Thyroid gland (tissue), 4 donors: ENCODE measurements at regions not wholly inside any gene's neighbourhood (a gene's known extent, or its start where the extent isn't known, plus 50 kb on each side); places are given as distances from the start of the nearest gene placed in this dataset.
"Not testable (repeated sequence)": the region's sequence is repeated elsewhere in the genome, so short reads cannot be mapped to it uniquely, and the experiment has no call there.

ENCODE experiments used
- DNase-seq, 2 donors: peaks; one replicate each; pipeline ENCODE4 v3.0.0-alpha.2; 2019
- H3K27ac ChIP-seq, 3 donors: fragments of 200-600 bp; sonication (generic); 1 replicate in 2 of 3; 2 replicates in 1 of 3; pipeline ENCODE4 v1.5.1; 2016 to 2019; ENCODE audit warnings: mild to moderate bottlenecking in 1 of 3, moderate library complexity in 1 of 3
- H3K27me3 ChIP-seq: fragments of 200-600 bp; sonication (generic); one replicate; pipeline ENCODE4 v1.5.1; 2019
- H3K36me3 ChIP-seq, 2 donors: fragments of 200-600 bp; sonication (generic); one replicate each; pipeline ENCODE4 v1.5.1; 2016 to 2019
- H3K4me1 ChIP-seq, 2 donors: fragments of 200-600 bp; sonication (generic); one replicate each; pipeline ENCODE4 v1.5.1; 2017 to 2019
- H3K4me3 ChIP-seq, 3 donors: fragments of 200-600 bp; sonication (generic); replicated peaks in 1 of 3; 1 replicate in 2 of 3; 2 replicates in 1 of 3; pipeline ENCODE4 v1.5.1; 2016; ENCODE audit warnings: mild to moderate bottlenecking in 1 of 3
- H3K9me3 ChIP-seq: fragments of 200-600 bp; sonication (generic); one replicate; pipeline ENCODE4 v1.5.1; 2017
- CTCF ChIP-seq, 6 experiments: fragments of 200-600 bp in 3 of 6; fragments of 450-650 bp in 3 of 6; sonication (generic) in 3 of 6; IDR thresholded peaks; one replicate each; pipeline ENCODE4 v1.5.1; 2016 to 2019; ENCODE audit warnings: antibody characterized with exemption in 6 of 6, mild to moderate bottlenecking in 2 of 6, inconsistent platforms in 1 of 6, moderate library complexity in 1 of 6
- POLR2A ChIP-seq, 2 donors: fragments of 450-650 bp; IDR thresholded peaks; one replicate each; pipeline ENCODE4 v1.6.1; 2017; ENCODE audit warnings: antibody characterized with exemption in 2 of 2, mild to moderate bottlenecking in 2 of 2, moderate library complexity in 1 of 2
- WGBS, 2 donors: methylation state at CpG; one replicate each; pipeline ENCODE4 v1.1.5; 2017; 5-methylcytosine and 5-hydroxymethylcytosine counted together
- intact Hi-C: fragments of 100-400 bp; cut with DNase I; formaldehyde crosslinking; loops from one replicate; pipeline ENCODE4 v1.15.1; 2023

GRCh38 chr2:230619491-230619890 lies 93.2 kb upstream of the CAB39 start:
- intact Hi-C loops: loop anchor here (10.0 kb wide), 1 partner anchor 465 kb away; no protein-coding TSS in a partner anchor
- DNase-seq: no peak
- Histone ChIP-seq H3K36me3 (no peaks in the 10 kb centered on the region), H3K4me1 (no peaks in the 10 kb centered on the region), H3K27ac (no peak overlapping the region), H3K9me3 (no peaks in the 10 kb centered on the region), H3K4me3 (no peak overlapping the region), H3K27me3 (no peaks in the 10 kb centered on the region)
- WGBS, 2 donors: 62 to 65% methylated on average over 6 to 8 of the region's 8 CpGs
- no peak for TF ChIP-seq CTCF (IDR thresholded peaks at IDR 0.05)
- no peak for TF ChIP-seq POLR2A (IDR thresholded peaks at IDR 0.05)

- 74 to 87% methylated on average over 4 of the region's 4 CpGs for WGBS, 2 donors
These were observed 87.4 kb upstream of the CAB39 start for GRCh38 chr2:230625220-230625619.

GRCh38 chr2:230627091-230627490 lies 85.6 kb upstream of the CAB39 start:
- DNase-seq, H3K36me3 ChIP-seq, H3K9me3 ChIP-seq, intact Hi-C loops, H3K27ac ChIP-seq, H3K4me3 ChIP-seq, H3K4me1 ChIP-seq, H3K27me3 ChIP-seq: not testable (repeated sequence)
- WGBS, 2 donors: 94 to 98% methylated on average over 4 of the region's 4 CpGs

More at GRCh38 chr2:230625220-230625619, 87.4 kb upstream of the CAB39 start:
- intact Hi-C loops, H3K27ac ChIP-seq, DNase-seq, H3K27me3 ChIP-seq, H3K36me3 ChIP-seq, H3K4me1 ChIP-seq, H3K4me3 ChIP-seq, H3K9me3 ChIP-seq: not testable (repeated sequence)

GRCh38 chr2:230627806-230628724 lies 84.6 kb upstream of the CAB39 start:
- Histone ChIP-seq H3K27me3 (no peaks in the 10 kb centered on the region), H3K4me1 (peaks cover 0 to 8% of the 10 kb centered on the region in 2 donors), H3K27ac (no peak overlapping the region), H3K4me3 (no peak overlapping the region), H3K9me3 (no peaks in the 10 kb centered on the region), H3K36me3 (no peaks in the 10 kb centered on the region)
- intact Hi-C loops: no loop called here
- DNase-seq: peak; percentile 13 to 21
- 35 to 40% methylated on average over 16 of the region's 16 CpGs for WGBS, 2 donors
- TF ChIP-seq CTCF (IDR thresholded peaks at IDR 0.05): no peak
- no peak for TF ChIP-seq POLR2A (IDR thresholded peaks at IDR 0.05)

GRCh38 chr2:230631470-230631869 lies 81.2 kb upstream of the CAB39 start:
- TF ChIP-seq POLR2A (IDR thresholded peaks at IDR 0.05) (no peak), CTCF (IDR thresholded peaks at IDR 0.05) (no peak)
- H3K4me1 ChIP-seq: peaks cover 0 to 8% of the 10 kb centered on the region in 2 donors
- WGBS, 2 donors: 95% methylated on average over 4 of the region's 4 CpGs
- H3K4me3 ChIP-seq: no peak overlapping the region
- DNase-seq: no peak
- no peaks in the 10 kb centered on the region for H3K27me3 ChIP-seq
- H3K27ac ChIP-seq: no peak overlapping the region
- H3K36me3 ChIP-seq: no peaks in the 10 kb centered on the region
- no peaks in the 10 kb centered on the region for H3K9me3 ChIP-seq
- intact Hi-C loops: no loop called here

- no peak overlapping the region for H3K4me3 ChIP-seq
- no peaks in the 10 kb centered on the region for H3K9me3 ChIP-seq
- DNase-seq: no peak
- TF ChIP-seq CTCF (IDR thresholded peaks at IDR 0.05): no peak
- TF ChIP-seq POLR2A (IDR thresholded peaks at IDR 0.05): no peak
- no peaks in the 10 kb centered on the region for H3K4me1 ChIP-seq
- intact Hi-C loops: no loop called here
- H3K27ac ChIP-seq: no peak overlapping the region
- 80 to 81% methylated on average over 1 of the region's 1 CpG for WGBS, 2 donors
- H3K27me3 ChIP-seq: no peaks in the 10 kb centered on the region
- H3K36me3 ChIP-seq: no peaks in the 10 kb centered on the region
These were observed 78.5 kb upstream of the CAB39 start for GRCh38 chr2:230634146-230634545.

GRCh38 chr2:230634721-230635313 lies 77.8 kb upstream of the CAB39 start:
- H3K27me3 ChIP-seq, H3K4me3 ChIP-seq, H3K27ac ChIP-seq, intact Hi-C loops, DNase-seq, H3K4me1 ChIP-seq, H3K9me3 ChIP-seq, H3K36me3 ChIP-seq: not testable (repeated sequence)
- 93 to 95% methylated on average over 5 of the region's 5 CpGs for WGBS, 2 donors
